Fibroblast of skin of left biceps (primary cell): ENCODE measurements at regions not wholly inside any gene's neighbourhood (a gene's known extent, or its start where the extent isn't known, plus 50 kb on each side); places are given as distances from the start of the nearest gene placed in this dataset.
A peak's percentile ranks its signal among the peaks of the same experiment; 100 is the strongest.
"Not testable (repeated sequence)": the region's sequence is repeated elsewhere in the genome, so short reads cannot be mapped to it uniquely, and the experiment has no call there.

ENCODE experiments used
- DNase-seq, 2 experiments: peaks; one replicate each; pipeline ENCODE4 v3.0.0-alpha.2; 2013; ENCODE audit warnings: low read depth in 2 of 2

DNA sequence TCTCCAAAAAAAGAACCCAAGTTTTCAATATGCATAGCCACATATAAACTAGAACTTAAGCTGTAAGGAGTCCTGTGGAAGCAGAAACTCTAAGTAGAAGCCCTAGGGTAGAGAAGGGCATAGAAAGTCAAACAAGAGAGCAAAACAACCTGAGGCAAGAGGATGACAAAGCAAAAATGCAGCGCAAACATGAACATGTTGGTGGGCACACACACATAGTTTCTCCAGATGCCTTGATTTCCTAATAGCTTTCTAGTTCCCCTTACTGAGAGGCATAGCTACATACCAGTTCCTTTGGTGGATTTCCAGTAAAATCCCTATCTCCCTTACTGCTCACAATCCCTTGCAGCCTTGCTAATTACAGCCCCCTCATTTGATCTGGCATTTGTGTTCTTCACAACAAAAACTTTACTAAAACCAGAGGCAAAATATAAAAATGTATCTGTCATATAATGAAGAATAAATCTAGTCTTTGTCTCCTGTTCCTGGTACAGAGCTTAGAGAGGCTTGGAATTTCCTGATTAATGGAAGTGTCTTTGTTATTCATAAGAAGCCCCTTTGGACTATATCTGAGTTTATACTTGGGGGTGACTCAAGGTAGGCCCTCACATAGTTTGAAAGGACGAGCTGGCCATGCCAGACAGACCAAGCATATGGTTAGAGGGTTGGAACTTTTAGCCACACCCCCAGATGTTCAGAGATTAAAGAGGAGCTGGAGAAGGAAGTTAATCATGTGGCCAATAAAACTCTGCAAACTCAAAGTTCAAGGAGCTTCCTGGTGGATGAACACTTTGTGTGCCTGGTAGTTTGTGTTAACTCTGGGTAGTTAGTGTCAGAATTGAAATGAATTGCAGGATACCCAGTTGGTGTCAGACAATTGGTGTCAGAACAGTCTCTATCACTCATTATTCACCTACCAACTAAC, 52.7 kb upstream of the ZCCHC13 start:
- peak in 1 of 2 experiments; percentile 23 for DNase-seq

- no peak for DNase-seq
Observed at GRCh38 chrX:74250574-74250973, 53.4 kb upstream of the ZCCHC13 start.

- DNase-seq = no peak
Observed at GRCh38 chrX:74249963-74250362, 54.0 kb upstream of the ZCCHC13 start.

DNA sequence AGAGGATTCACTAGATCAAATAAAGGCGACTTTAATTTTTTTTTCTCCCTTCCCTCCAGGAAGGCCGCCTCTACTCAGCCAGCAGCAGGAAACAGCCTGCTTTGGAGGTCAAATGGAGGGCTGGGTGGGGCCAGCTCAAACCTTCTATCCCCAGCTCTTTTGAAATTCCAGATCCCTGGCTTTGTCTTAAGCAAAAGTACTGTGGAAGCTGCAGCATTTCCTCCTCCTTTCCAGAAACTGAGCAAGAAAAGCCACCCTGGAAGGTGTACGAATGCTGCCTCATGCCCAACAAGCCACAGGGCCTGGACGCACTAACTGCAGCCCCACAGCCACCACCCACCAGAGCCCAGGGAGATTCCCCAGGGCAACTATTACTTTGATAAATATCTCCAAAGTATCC, 55.1 kb upstream of the ZCCHC13 start:
- no peak for DNase-seq

GRCh38 chrX:74246524-74246923, 57.5 kb upstream of the ZCCHC13 start:
- DNase-seq = no peak

DNA sequence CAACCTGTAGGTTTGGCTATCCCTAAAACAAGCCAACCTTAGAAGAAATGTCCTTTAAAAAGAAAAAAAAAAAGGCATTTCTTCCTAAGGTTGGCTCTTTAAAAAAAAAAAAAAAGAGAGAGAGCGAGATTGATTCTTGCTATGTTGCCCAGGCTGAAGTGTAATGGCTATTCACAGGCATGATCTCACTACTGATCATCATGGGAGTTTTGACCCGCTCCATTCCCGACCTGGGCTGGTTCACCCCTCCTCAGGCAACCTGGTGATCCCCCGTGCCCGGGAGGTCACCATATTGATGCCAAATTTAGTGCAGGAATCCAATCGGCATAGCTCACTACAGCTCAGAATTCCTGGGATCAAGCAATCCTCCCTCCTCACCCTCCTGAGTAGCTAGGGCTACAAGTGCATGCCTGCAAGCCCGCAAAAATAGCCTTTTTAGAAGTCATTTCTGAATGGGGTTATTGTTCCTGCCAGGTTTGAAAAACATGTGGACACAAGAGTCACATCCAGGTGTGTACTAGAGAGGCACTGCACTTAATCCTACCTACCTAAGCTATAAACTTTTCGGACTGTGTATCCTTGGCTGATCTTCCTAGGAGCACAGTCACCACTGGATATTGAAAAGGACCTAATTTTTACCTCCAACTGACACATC, 61.4 kb upstream of the ZCCHC13 start:
- no peak for DNase-seq

DNA sequence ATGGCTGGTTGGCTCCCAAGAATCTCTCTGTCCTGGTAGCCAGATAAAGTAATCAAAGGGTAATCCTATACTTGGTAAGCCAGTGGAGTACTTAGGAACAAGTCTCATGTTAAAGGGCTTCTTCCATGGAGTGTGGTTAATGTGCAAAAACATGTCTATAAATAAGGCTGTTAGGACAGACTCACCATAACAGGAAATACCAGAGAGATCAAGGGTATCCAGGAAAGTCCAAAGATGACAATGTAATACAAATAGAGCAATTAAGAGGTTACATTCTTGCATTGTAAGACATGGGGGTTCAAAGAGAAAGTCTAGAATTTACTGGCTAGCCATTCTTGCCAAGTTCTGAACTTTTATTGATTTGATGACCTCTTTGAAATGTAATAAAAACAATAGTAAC, 61.9 kb upstream of the ZCCHC13 start:
- DNase-seq = no peak

DNA sequence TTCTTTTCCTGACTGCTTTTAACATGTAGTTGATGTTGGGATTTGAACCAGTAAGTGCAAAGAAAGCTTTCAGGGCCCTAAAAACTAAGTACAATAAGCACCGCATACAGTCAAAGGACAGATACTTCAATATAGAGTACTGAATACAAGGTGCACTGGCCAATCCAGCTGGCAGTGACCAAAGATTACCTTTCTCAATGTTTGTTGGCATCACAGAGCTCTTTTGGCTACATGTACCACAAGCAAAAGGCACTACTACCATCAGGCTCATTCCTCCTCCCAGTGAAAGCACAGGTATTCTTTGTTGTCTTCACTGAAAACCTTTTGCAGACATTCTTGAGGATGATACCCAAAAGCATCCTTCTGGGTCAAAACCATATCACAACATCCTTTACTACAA, 65.2 kb upstream of the ZCCHC13 start:
- DNase-seq = no peak

GRCh38 chrX:74234818-74235217, 69.2 kb upstream of the ZCCHC13 start:
- DNase-seq = no peak

DNA sequence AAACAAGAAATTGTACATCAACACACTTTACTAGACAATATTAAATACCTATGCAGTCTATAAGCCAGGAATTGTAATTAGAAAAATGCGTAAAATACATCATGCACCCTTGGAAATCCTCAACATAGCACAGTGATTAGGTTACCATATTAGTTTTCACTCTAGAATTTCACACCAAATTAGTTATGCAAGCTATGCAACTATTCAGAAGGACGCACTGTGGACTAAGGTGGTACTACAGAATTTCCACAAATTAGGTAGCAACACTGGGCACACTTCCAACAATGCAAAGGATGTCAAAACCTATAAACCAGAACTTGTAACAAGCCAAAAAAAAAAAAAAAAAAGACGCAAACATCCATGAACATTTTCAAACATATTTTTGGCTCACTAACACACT, 71.1 kb upstream of the ZCCHC13 start:
- DNase-seq = peak in 1 of 2 experiments; percentile 9

- DNase-seq = no peak
Observed at GRCh38 chrX:74231625-74232024, 72.4 kb upstream of the ZCCHC13 start.

GRCh38 chrX:74230094-74230493, 73.9 kb upstream of the ZCCHC13 start:
- DNase-seq = no peak

GRCh38 chrX:74225111-74225510, 78.9 kb upstream of the ZCCHC13 start:
- no peak for DNase-seq

- DNase-seq = no peak
Observed at GRCh38 chrX:74220277-74220676, 83.7 kb upstream of the ZCCHC13 start.

DNA sequence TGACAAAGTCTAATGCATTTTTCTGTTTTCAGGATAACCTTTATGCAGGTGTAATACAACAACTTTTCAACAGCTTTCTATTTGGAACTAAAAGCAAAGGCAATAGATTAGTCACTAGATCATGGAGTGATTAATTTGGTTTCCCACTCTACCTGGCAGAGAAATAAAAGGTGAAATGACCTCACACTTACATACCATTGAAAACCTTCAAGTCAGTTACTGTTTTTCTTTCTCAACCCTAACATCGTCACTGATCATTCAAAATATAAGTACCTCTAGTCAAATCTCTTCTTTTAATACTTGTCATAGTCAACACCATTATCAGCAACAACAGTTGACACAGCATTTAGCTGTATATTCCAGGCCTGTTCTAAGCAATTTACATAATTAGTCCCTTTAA, 85.1 kb upstream of the ZCCHC13 start:
- no peak for DNase-seq

GRCh38 chrX:74216421-74216820, 87.6 kb upstream of the ZCCHC13 start:
- no peak for DNase-seq

- no peak for DNase-seq
Observed at GRCh38 chrX:74211911-74212310, 92.1 kb upstream of the ZCCHC13 start.

GRCh38 chrX:74207539-74207938, 96.4 kb upstream of the ZCCHC13 start:
- no peak for DNase-seq

GRCh38 chrX:74195605-74196004, 108.4 kb upstream of the ZCCHC13 start:
- no peak for DNase-seq

GRCh38 chrX:74195120-74195519, 108.9 kb upstream of the ZCCHC13 start:
- no peak for DNase-seq

DNA sequence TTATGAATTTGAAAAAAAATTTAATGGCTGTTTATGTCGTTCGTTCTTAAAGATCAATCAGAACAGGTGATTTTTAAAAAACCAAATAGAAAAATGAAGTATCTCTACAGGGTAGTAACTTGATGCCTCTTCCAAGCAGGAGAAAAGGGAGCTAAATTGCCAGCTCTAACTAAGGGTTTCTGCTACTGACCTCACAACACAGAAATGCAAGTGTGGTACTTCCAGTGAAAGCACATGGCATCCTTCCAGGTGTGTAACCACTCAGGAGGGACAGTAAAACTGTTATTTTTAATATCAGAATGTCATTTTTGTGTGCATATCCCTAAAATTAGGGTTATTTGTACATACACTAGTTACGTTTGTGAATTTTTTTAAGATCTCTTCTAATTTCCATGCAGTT, 116.8 kb upstream of the ZCCHC13 start:
- no peak for DNase-seq

DNA sequence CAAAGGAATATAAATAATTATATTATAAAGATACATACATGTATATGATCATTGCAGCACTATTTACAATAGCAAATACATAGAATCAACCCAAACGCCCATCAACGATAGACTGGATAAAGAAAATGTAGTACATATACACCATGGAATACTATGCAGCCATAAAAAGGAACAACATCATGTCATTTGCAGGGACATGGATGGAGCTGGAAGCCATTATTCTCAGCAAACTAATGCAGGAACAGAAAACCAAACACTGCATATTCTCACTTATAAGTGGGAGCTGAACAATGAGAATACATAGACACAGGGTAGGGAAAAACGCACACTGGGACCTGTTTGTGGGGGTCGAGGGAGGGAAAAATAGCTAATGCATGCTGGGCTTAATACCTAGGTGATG, 120.9 kb upstream of the ZCCHC13 start:
- not testable (repeated sequence) for DNase-seq

DNA sequence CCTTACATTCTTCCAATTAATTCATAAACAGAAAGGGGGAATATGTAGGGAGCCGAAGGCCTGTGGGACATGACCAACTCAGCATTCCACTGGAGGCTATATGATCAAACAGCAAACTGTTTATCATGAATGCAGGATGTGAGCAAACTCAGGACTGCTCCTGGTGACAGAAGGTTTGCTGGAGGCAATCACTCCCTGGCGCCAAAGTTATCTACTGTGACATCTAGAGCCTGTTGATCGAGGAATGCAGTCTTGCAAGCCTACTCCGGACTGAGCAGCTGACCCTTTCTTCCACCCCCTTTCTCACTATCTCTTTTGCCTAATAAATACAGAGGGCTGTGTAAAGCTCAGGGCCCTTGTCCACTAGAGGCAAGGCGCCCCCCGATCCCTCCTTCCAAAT, 122.0 kb upstream of the ZCCHC13 start:
- DNase-seq = not testable (repeated sequence)
